ENCODE measurements at regions not wholly inside any gene's neighbourhood (a gene's known extent, or its start where the extent isn't known, plus 50 kb on each side); places are given as distances from the start of the nearest gene placed in this dataset.
A peak's percentile ranks its signal among the peaks of the same experiment; 100 is the strongest.
"Not testable (repeated sequence)": the region's sequence is repeated elsewhere in the genome, so short reads cannot be mapped to it uniquely, and the experiment has no call there.

- no peak for DNase-seq
Measured at GRCh38 chr13:19123502-19123901, 58.1 kb downstream of the TUBA3C start.

DNA sequence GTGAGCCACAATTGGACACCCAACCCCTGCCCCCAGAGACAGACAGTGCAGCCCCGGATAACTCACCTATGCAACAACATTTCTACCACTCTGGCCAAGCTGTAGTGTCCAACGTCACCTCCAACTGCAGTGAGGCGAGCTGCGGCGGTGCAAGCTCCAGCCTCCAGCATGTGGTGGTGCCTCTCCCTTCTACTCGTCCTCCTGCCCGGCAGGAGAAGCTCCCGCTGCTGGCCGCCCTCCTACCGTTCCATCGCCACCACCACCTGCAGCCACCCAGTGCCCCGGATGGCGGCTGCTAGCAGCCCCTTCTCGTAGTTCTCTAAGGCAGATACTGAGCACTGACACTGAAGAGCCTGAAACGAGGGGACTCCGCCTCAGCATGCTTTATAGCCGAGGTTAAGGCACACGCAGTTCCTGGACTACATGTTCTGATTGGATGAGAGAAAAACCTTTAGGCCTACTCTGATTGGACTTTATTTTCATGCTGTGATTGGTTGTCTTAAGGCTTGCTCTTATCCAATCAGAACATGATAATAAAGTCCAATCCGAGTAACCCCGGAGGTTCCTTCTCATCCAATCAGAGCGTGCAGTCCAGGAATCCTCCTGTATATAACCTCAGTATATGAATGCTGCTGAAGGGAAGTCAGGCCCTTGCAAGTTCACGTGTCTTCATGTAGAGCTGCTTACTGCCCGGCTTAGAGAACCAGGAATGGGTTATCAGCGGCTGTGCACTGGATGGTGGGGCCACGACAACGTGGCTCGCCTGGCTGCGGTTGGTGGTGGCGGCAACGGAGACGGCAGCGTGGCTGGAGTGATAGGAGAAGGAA is 63.5 kb downstream of the TUBA3C start:
- DNase-seq: no peak

GRCh38 chr13:19109225-19109624 is 72.4 kb downstream of the TUBA3C start:
- DNase-seq: not testable (repeated sequence)

- no peak for DNase-seq
Measured at GRCh38 chr13:19103140-19103539, 78.5 kb downstream of the TUBA3C start.

GRCh38 chr13:19093369-19093768 is 88.3 kb downstream of the TUBA3C start:
- DNase-seq: no peak

- no peak for DNase-seq
Measured at GRCh38 chr13:19090495-19090894, 91.1 kb downstream of the TUBA3C start.

DNA sequence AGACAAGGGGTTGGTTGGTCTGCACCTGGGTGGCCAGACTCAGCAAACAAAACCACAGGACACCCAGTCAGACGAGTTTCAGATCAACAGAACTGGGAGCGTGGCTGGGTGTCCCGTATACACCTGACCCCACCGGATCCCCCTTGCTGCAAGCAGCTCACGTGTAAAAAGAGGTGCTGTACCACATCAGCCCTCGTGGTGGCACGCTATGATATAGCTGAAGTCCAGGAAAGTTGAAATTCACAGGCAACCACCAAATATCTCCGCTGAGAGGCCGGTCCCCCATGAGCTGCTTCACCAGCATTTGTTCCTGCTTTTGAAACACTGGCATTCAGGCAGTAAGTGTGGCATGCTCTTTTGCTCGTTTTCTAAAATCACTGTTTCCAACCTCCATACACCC is 92.3 kb downstream of the TUBA3C start:
- DNase-seq: peak; percentile 17

DNA sequence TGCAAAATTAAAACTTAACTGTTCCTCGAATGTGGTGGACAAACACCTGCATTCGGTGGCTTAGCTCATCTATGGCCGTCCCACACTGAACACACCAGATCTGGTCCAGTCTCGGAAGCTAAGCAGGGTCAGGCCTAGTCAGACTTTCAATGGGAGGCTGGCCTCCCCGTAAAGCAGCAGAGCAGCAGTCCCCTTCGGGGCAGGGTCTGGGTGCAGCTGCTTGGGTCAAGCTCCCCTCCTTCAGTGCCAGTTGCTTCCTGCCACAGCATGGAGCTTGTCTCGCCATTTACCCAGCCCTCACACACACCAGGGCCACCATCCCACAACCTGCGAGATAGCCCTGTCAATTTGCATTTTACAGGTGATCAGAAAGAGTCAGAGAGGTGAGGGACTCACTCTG is 93.2 kb downstream of the TUBA3C start:
- DNase-seq: no peak

DNA sequence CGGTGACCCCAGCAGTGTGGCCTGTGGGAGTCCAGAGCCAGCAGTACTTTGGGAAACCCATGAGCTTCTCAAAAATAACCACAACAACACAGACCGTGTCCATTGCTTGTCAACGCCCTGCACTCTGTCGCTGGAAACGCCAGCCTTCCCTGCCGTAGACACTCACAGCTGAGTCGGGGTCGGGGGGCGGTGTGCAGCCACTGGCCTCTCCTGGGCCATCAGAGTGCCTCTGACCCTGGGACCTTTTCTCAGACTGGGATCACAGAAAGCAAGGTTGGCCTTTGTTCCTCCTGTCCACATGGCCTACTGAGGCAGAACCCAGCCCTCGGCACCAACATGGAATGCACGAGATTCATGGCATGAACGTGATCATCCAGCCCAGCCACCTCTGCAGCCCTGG is 95.7 kb downstream of the TUBA3C start:
- no peak for DNase-seq

- DNase-seq: no peak
Measured at GRCh38 chr13:19085258-19085657, 96.4 kb downstream of the TUBA3C start.

DNA sequence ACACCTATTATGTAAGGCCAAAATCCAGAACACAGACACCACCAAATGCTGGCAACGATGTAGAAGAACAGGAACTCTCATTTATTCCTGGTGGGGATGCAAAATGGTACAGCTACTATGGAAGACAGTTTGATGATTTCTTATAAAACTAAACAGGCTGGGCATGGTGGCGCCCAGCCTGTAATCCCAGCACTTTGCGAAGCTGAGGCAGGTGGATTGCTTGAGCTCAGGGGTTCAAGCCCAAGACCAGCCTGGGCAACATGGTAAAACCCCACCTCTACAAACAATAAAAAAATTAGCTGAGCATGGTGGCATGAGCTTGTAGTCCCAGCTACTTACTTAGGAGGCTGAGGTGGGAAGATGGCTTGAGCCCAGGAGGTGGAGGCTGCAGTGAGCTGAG is 98.3 kb downstream of the TUBA3C start:
- no peak for DNase-seq

DNA sequence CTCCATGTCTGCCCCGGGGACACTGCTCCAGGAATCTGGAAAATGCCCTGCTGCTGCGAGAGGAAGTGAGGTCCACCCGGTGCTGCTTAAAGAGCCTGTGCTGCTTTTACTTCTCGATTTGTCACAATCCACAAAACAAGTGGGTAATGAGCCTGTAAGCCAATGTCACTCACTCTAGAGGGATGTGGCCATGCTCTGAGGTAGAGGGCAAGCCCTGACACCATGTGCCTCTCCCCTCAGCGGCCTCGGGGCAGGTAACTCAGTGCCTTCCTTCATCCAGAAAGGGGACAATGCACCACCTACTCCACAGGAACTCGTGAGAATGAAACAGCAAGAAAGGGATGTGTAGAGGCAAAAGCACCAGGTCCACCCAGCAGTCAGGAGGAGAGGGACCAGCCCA is 106.2 kb downstream of the TUBA3C start:
- DNase-seq: no peak

DNA sequence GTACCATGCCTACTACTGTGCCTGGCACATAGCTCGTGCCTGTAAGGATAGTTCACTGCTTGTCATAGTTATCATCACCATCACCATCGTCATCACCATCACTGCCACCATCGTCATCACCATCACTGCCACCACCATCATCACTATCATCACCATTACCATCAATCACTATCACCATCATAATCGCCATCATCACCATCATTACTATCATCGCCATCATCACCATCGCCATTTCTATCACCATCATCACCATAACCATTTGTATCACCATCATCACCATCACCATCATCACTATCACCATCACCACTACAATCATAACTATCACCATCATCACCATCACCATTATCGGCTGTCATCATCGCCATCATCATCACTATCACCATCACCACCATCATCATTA is 107.1 kb downstream of the TUBA3C start:
- no peak for DNase-seq

GRCh38 chr13:19074106-19074505 is 107.5 kb downstream of the TUBA3C start:
- not testable (repeated sequence) for DNase-seq

GRCh38 chr13:19072956-19073706 is 108.5 kb downstream of the TUBA3C start:
- DNase-seq: not testable (repeated sequence)

DNA sequence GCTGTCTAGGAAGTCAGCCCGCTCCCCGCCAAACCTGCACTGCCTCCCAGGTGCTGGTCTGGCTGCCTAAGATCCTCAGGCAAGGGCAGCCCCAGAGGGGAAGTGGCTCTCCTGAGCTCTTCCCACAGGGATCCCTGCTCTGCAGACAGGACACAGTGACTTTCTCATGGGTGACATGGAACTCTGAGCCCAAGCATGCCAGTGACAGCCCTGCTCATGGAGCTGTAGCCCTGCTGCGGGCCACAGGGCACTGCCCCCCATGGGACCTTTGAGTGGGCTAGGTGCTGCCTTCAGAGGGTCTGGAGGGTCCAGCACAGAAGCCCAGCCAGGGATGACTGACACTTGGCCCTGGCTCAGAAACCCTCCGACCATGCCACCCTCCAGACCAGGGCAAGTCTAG is 109.1 kb downstream of the TUBA3C start:
- no peak for DNase-seq

GRCh38 chr13:19071161-19071936 is 110.3 kb downstream of the TUBA3C start:
- no peak for DNase-seq

DNA sequence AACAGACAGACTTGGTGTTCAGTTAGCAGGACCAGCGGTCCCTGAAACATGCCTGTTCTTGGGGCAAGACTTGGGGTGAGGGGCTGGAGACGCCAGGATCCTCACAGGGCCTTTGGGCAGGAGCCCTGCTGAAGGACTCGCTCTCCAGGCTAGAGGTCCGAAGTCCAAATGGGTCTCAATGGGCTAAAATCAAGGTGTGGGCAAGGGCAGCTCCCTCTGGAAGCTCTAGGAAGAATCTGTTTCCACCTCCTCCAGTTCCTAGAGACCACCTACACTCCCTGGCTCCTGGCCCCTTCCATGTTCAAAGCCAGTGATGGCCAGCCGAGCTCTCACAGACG is 111.3 kb downstream of the TUBA3C start:
- DNase-seq: no peak

DNA sequence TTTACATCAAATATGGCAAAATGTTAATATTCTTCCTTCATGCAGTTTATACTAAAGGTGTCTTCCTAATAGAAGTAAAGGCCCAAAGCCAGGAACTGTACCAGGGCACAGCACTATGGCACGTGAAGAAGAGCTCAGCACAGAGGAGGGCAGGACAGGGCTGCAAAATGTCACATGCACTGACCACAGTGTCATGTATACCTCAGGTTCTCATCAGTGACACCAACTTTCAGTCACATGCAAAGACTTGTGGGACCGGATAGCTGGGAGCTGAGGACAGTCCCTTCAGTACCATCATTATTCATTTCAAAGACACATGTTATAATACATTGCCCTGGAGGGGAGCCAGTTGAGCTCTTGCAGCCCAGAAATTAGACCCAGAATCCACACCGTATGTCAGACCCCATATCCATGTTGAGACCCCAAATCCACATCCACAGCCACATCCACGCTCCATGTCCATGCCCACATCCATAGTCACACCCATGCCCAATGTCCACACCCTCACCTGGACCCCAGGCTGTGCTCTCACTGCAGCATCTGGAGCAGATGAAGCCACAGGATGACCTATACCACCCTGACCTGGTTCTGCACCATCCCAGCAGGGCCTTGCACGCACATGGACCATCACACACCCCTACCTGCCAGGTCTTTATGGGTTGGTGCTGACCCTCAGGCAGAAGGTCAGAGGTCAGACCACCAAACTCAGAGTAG is 111.8 kb downstream of the TUBA3C start:
- no peak for DNase-seq

- no peak for DNase-seq
Measured at GRCh38 chr13:19068691-19069090, 112.9 kb downstream of the TUBA3C start.

- no peak for DNase-seq
Measured at GRCh38 chr13:19067767-19068166, 113.9 kb downstream of the TUBA3C start.

GRCh38 chr13:19062801-19063200 is 118.8 kb downstream of the TUBA3C start:
- DNase-seq: no peak

DNA sequence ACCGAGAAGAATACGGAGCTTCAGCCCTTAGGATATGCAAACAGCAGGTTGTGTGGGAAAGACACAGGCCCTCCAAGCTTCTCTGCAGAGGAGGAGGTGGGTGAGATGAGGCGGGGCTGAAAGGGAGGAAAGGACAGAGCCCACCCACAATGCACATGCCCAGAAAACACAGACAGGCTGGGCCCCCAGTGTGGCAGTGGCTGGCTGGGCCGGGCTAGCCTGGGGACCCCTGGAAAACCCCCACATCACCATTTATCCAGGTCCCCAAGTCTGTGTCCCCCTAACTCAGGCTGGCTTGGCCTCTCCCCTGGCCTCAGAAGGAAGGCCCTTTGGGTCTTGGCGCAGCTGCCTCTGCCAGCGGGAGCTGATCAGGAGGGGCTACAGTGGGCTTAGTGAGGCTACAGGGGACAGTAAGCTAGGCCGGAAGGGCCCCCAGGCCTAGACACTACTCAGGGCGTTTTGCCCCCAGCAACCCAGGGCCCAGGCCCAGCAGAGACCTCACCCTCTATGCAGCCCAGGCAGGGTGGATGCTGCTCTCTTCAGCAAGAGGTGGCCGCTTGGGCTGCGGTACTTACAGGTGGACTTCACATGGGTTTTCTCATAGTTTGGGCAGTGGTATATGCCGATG is 119.5 kb downstream of the TUBA3C start:
- no peak for DNase-seq

Data from KG1 (cell line).